ENCODE measurements at regions not wholly inside any gene's neighbourhood (a gene's known extent, or its start where the extent isn't known, plus 50 kb on each side); places are given as distances from the start of the nearest gene placed in this dataset.

DNA sequence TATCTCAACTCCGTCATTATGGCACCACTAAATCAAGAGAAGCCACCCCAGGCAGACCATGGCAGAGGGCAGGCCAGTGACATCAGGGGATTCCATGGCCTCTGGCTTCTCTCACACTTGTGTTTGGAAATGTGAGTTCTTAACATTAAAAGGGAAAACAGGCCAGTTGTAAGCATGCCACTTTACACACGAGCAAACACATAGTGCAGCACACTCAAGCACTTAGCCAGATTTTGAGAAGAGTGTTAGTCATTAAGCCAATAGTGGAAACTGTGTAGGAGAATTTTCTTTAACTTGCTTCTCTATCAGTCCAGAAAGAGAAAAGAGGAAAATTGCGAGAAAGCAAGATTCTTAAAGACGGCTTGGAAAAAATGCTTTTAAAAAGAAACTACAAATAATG is 401.5 kb downstream of the TDRD3 start:
- Mint-ChIP-seq H3K4me3 (ENCODE audit: unreplicated experiment) (no peak overlapping the region), H3K27me3 (ENCODE audit: low read depth) (no peaks in the 10 kb centered on the region), H3K36me3 (ENCODE audit: low read depth) (peaks cover 2% of the 10 kb centered on the region), H3K9me3 (ENCODE audit: low read depth) (peaks cover 2% of the 10 kb centered on the region), H3K27ac (ENCODE audit: unreplicated experiment) (no peak overlapping the region), H3K4me1 (ENCODE audit: low read depth) (no peaks in the 10 kb centered on the region)
- TF ChIP-seq, protein P1, sequence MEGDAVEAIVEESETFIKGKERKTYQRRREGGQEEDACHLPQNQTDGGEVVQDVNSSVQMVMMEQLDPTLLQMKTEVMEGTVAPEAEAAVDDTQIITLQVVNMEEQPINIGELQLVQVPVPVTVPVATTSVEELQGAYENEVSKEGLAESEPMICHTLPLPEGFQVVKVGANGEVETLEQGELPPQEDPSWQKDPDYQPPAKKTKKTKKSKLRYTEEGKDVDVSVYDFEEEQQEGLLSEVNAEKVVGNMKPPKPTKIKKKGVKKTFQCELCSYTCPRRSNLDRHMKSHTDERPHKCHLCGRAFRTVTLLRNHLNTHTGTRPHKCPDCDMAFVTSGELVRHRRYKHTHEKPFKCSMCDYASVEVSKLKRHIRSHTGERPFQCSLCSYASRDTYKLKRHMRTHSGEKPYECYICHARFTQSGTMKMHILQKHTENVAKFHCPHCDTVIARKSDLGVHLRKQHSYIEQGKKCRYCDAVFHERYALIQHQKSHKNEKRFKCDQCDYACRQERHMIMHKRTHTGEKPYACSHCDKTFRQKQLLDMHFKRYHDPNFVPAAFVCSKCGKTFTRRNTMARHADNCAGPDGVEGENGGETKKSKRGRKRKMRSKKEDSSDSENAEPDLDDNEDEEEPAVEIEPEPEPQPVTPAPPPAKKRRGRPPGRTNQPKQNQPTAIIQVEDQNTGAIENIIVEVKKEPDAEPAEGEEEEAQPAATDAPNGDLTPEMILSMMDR (IDR thresholded peaks at IDR 0.05), result no peak
- DNase-seq (ENCODE audit: low spot score), result no peak

DNA sequence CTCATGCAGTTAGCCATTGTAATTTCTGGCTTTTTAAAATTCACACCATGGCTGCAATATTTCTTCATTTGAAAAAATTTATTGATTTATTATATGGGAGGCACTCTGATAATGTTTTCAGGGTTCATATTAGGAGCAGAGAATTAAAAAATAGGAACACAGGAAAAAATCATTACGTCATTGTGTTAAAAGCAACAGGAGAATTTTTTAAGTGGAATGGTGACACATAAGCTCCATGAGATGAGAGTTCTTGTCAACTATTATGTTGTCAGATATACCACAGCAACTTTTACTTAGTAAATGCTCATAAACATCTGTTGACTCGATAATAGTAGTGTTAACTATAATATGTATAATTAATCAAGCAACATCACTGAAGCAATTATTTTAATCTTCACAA is 400.1 kb downstream of the TDRD3 start:
- no peak for DNase-seq (ENCODE audit: low spot score)
- Mint-ChIP-seq H3K27me3 (ENCODE audit: low read depth) (no peaks in the 10 kb centered on the region), H3K4me1 (ENCODE audit: low read depth) (no peaks in the 10 kb centered on the region), H3K4me3 (ENCODE audit: unreplicated experiment) (no peak overlapping the region), H3K36me3 (ENCODE audit: low read depth) (no peaks in the 10 kb centered on the region), H3K9me3 (ENCODE audit: low read depth) (no peaks in the 10 kb centered on the region), H3K27ac (ENCODE audit: unreplicated experiment) (no peak overlapping the region)
- TF ChIP-seq, protein P1 (IDR thresholded peaks at IDR 0.05), result no peak

DNA sequence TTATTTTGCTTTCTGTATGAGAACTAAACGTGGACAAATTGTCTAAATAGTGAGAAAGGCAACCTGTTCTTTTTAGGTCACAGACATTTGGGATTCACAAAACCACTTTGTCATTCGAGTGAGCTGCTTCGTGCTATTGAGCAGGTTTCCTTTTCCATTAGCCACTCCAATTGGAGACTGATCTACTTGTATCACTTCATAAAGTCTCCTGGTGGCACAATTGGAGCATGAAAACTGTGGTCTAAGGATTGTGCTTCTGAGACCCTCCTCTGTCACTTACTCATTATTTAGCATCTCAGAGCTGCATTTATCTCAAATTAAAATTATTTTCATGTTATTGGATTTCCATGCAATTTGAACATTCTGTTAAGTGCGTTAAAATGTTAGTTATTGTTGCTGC is 397.7 kb downstream of the TDRD3 start:
- TF ChIP-seq, protein P1 (IDR thresholded peaks at IDR 0.05), result no peak
- Mint-ChIP-seq H3K27ac (ENCODE audit: unreplicated experiment) (no peak overlapping the region), H3K9me3 (ENCODE audit: low read depth) (no peaks in the 10 kb centered on the region), H3K36me3 (ENCODE audit: low read depth) (no peaks in the 10 kb centered on the region), H3K4me3 (ENCODE audit: unreplicated experiment) (no peak overlapping the region), H3K4me1 (ENCODE audit: low read depth) (no peaks in the 10 kb centered on the region), H3K27me3 (ENCODE audit: low read depth) (no peaks in the 10 kb centered on the region)
- DNase-seq (ENCODE audit: low spot score), result no peak

DNA sequence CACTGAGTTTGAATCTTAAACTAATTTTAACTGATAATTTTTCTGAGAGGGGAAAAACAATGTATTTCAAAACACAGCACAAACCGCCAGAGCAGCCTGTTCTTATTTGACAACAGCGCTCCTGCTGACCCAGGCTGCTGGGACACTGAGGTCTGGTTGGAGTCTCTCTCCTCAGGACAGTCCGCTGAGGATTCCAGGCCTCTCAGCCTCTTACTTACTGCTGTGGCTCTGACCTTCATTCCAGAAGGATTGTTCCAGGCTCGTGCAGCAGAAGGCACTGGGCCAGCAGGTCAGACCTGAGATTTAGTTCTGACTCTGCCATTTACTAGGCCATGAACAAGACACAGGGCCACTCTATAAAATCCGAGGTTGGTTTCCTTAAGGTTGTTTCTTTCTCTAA is 393.6 kb downstream of the TDRD3 start:
- H3K27me3 Mint-ChIP-seq (ENCODE audit: low read depth), result no peaks in the 10 kb centered on the region
- DNase-seq (ENCODE audit: low spot score), result no peak
- H3K4me1 Mint-ChIP-seq (ENCODE audit: low read depth), result no peaks in the 10 kb centered on the region
- TF ChIP-seq, protein P1 (IDR thresholded peaks at IDR 0.05), result no peak
- no peaks in the 10 kb centered on the region for H3K36me3 Mint-ChIP-seq (ENCODE audit: low read depth)
- H3K9me3 Mint-ChIP-seq (ENCODE audit: low read depth), result no peaks in the 10 kb centered on the region
- no peak overlapping the region for H3K27ac Mint-ChIP-seq (ENCODE audit: unreplicated experiment)
- no peak overlapping the region for H3K4me3 Mint-ChIP-seq (ENCODE audit: unreplicated experiment)

DNA sequence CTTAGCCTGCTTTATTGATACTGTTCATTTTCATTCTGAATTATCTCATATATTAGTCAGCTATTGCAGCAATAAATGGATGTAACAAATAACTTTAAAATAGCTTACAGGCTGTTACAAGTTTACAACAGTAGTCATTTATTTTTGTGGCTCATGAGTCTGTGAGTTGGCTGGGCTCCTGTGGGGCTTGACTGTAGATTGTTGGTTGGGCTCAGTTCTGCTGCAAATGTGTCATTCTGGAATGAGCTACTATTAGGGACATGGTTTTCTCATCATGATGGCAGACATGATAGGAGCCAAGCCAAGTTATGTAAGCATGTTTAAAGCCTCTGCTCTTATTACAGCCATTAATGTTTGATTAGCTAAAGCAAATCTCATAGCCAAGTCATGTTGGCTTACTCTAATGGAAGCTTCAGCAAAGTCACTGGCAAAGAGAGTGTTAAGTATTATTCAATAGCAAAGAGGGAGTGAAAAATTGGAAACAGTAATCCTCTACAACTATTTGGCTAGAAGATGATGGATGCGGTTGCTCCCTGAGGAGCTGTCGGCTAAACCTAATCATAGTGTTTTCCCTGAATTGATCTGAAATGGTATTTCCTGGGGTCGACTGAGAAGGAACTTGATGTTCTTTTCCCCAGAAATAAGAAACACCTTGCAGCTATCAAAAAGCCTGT is 391.3 kb downstream of the TDRD3 start:
- Mint-ChIP-seq H3K4me3 (ENCODE audit: unreplicated experiment) (no peak overlapping the region), H3K36me3 (ENCODE audit: low read depth) (no peaks in the 10 kb centered on the region), H3K27me3 (ENCODE audit: low read depth) (no peaks in the 10 kb centered on the region), H3K4me1 (ENCODE audit: low read depth) (no peaks in the 10 kb centered on the region), H3K9me3 (ENCODE audit: low read depth) (no peaks in the 10 kb centered on the region), H3K27ac (ENCODE audit: unreplicated experiment) (no peak overlapping the region)
- TF ChIP-seq, protein P1 (IDR thresholded peaks at IDR 0.05), result no peak
- no peak for DNase-seq (ENCODE audit: low spot score)

Measured in chondrocyte (in vitro differentiated cells).